NCI-H460 (cell line): ENCODE measurements at regions not wholly inside any gene's neighbourhood (a gene's known extent, or its start where the extent isn't known, plus 50 kb on each side); places are given as distances from the start of the nearest gene placed in this dataset.
"Not testable (repeated sequence)": the region's sequence is repeated elsewhere in the genome, so short reads cannot be mapped to it uniquely, and the experiment has no call there.

Experiments
- DNase-seq: peaks from one replicate; pipeline ENCODE4 v3.0.0-alpha.2; 2016; ENCODE audit warnings: low read depth; ENCODE audit errors: extremely low read depth

- no peak for DNase-seq
These were observed 180.1 kb upstream of the MKLN1 start for GRCh38 chr7:131147604-131148003.

- no peak for DNase-seq
These were observed 179.4 kb upstream of the MKLN1 start for GRCh38 chr7:131148258-131148657.

GRCh38 chr7:131148708-131149428 lies 178.8 kb upstream of the MKLN1 start:
- DNase-seq: no peak

DNA sequence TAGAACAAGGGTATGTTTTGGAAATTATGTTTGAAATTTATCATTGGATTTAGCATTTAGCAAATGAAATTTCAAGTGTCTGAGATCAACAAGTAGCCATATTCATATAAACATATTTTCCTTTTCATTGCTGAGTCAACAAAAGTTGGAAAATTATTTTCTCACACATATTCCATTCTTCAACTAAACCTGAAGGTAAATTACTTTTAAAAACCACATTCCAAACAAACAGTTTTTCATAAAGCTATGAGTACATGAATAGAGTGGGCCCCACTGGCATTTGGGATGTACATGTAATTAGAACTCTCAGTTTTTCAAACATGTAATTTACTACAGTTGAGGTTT lies 178.3 kb upstream of the MKLN1 start:
- DNase-seq: no peak

- DNase-seq: no peak
These were observed 177.8 kb upstream of the MKLN1 start for GRCh38 chr7:131149840-131150239.

DNA sequence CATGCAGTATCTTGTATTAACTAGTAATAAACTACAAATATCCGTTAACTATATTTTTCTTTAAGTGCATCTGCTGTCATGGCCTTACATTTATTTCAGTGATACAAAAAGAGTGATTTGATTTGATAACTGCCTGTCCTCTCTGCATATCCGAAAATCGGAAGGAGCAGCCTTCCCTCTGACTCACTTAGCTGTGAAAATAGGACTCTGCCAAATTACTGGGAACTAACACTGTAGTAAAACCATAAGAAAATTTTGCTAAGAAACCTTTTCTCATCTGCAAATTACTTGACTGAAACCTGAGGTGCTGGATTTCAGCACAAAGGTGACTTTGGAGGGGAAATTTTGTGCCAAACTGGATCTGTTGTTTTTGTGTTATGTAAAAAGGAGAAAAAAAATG lies 176.6 kb upstream of the MKLN1 start:
- no peak for DNase-seq

DNA sequence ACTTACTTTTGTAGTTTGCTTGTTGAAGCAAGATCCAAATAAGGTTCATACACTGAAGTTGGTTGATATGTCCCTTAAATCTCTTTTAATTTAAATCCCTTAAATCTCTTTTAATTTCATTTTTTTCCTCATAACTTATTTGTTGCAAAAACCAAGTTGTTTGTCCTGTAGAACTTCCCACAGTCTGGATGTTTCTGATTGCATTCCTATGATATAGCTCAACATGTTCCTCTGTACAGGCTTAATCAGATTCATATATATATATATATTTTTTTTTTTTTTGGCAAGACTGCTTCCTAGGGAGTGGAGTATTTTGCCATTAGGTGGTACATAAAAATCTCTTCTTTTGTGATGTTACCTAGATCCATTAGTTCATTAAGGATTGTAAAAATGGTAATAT lies 174.9 kb upstream of the MKLN1 start:
- DNase-seq: no peak

DNA sequence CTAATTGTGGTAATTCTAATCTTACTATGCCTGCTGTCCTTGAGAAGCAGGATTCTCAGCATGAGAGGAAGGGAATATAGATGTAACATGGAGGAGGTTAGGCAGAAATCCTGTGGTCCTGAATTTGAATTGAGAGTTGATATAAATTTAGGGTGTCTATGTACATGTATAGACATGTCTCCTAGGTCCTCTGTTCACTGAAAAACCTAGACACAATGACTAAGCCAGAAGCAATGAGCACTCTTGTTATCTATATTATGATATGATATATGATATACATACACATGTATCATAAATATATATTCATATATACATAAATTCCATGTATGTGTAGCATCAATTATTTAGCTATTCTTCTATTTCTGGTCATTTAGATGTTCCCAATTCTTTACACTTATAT lies 173.3 kb upstream of the MKLN1 start:
- no peak for DNase-seq

DNA sequence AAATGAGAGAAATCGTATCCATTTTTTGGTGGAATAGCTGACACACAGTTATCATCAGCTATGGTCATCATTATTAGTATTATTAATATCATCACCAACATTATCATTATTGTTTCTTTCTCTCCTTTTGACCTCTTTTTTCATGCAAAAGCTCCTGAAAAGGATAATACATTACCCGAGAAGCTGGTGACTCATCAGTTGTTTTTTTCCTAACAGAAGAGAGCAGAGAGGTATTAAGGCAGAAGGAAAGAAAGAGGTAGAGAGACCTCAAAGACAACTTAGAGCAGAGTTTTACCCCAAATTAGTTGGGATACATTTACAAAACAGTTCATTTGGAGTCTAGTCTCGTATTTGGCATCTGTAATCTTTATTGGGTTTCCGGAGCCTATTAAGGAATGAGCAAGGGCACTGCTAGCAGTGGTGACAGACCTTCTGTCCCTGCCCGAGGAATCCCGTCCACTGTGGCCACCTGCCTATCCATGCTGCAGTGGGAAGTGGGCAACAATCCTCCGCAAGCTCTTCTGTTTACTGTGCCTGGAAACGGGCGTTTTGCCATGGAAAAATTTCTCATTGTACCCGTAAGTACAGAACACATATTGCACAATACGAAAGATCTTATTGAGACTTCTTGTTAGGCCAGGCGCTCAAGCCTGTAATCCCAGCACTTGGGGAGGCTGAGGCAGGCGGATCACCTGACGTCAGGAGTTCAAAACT lies 170.0 kb upstream of the MKLN1 start:
- DNase-seq: no peak

GRCh38 chr7:131158244-131158636 lies 169.4 kb upstream of the MKLN1 start:
- not testable (repeated sequence) for DNase-seq

DNA sequence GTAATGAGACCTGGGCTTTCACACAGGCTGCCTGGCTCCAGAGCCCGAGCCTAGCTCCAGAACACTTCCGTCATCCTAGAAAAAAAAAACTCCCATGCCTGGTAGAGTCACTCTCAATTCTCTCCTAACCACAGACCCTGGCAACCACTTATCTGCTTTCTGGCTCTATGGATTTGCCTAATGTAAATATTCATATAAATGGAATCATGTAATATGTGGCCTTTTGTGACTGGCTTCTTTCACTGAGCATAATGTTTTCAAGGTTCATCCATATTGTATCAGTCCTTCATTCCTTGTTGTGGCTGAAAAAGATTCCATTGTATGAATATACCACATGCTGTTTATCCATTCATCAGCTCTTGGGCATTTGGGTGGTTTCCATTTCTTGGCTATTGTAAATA lies 167.7 kb upstream of the MKLN1 start:
- no peak for DNase-seq

- DNase-seq: no peak
These were observed 166.6 kb upstream of the MKLN1 start for GRCh38 chr7:131161103-131161502.

DNA sequence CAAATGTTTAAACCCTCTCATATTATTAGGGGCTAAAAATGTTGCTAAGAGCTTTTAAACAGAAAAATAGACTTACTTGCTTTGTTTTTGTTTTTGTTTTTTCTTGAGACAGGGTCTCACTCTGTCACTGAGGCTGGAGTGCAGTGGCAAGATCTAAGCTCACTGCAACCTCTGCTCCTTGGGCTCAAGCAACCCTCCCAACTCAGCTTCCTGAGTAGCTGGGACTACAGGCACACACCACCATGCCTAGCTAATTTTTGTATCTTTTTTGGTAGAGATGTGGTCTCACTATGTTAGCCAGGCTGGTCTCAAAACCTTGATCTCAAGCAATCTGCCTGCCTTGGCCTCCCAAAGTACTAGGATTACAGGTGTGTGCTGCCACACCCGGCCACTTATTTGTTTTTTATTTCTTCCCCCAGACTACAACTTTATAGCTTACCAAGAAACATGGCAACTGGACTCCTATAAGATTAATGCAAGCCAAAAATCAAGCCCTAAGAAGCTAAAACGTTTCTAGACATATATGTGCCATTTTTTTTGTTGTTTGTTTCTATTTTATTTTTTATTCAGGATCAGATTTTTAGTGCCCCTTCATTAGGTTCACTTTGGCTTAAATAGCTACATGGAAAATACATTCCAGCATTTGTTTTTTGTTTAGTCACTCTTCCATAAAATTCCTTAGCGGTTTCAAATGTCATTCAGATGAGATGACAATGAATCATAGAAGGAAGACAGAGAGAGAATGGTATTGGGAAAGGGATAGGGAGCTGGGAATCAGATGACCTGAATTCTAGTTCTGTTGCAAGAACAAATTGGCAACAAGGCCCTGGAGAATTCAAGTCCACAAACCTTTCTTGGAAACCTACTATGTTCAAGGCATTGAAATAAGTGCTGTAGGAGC lies 163.4 kb upstream of the MKLN1 start:
- peak; percentile 96 for DNase-seq

- no peak for DNase-seq
These were observed 161.6 kb upstream of the MKLN1 start for GRCh38 chr7:131166066-131166465.

DNA sequence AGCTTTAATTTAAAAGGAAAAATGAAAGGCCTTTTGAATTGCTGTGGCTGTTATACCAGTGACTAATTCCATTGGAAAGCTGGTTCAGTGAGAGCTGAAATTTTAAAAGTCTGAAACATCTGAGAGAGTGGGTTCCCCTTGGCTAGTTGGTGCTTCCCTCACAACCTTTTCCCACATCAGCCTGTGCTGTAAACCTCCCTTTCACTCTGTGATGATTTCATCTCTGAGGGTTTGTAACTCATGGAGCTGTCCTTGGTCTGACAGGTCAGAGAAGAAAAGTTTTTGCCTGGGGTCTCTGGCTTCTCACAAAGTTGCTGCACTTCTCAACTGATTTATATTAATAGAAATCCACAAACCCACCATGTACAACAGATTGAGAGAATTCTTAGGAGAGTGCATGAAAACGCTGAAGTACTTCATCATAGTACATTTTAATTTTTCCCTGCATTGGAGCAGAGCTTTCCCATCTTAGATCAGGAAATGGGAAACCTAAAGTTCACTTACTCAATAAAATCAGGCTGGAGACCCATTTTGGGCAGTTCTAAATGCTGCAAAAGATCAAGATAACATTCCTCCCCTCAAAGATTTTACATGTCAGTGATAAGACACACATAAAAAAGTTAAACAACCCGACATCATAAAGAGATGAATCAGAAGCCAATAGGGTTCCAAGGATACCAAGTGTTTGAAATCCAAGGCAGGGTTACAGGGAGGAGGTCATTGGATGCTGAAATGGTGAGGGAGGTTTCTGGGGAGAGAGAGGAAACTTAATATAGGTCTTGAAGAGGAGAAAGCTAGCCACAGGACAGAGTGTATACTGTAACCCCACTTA lies 157.0 kb upstream of the MKLN1 start:
- no peak for DNase-seq

DNA sequence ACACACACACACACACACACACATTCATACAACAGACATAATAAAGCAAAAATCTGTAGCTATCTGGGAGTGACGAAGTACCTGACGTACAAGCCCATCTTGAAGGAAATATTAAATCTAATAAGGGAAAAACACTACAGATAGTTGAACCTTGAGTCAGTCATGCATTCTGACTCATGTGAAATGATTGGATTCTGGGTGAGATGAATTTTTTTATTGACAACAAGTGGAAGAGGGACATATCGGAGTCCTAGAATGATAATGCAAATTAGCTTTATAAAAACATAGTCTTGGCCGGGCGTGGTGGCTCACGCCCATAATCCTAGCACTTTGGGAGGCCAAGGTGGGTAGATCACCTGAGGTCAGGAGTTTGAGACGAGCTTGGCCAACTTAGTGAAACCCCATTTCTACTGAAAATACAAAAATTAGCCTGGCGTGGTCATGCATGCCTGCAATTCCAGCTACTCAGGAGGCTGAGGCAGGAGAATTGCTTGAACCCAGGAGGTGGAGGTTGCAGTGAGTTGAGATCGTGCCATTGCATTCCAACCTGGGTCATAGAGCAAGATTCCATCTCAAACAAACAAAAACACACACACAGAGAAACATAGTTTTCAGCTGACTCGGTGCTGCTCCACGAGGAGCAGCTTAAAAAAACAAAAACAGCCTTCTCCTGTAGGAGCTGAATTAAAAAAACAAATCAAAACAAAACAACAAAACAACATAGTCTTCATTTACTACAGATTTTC lies 154.4 kb upstream of the MKLN1 start:
- DNase-seq: peak; percentile 67

- no peak for DNase-seq
These were observed 153.3 kb upstream of the MKLN1 start for GRCh38 chr7:131174391-131174790.

DNA sequence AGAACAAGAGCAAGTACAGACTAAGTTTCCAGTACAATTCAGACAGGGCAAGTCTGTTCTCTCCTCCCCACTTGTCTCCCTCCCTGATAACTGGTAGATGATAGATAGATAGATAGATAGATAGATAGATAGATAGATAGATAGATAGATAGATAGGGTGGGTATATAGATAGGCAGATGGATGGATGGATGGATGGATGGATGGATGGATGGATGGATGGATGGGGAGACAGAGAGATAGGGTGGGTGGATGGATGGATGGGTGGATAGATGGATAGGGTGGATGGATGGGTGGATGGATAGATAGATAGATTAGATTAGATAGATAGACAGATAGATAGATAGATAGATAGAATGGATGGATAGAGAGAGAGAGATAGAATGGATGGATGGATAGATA lies 152.8 kb upstream of the MKLN1 start:
- no peak for DNase-seq

DNA sequence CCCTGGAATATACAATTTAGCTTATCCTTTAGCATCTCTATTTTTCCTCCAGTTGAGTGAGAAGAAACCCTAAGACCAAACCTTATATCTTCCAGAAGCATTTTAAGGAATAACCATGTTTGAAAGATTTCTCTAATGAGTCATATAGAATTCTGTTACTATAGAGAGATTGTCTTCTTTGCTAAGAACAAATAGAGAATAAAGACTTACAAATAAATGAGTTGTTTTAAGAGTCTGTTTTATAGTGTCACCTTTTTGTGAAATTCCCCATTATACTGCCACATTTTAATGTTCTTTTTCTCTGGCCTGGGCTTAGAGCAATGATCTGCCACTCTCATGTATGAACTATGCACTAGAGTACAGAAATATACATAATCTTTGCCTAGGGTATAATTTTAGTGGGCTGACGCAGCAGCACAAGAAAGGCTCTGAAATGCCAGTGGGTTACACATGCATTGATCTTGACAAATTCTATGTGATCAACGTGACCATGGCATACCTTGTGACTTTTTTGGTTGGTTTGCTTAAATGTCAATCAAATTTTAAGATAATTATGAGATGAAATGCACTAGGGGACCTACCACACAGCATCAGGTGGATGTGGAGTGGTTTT lies 145.1 kb upstream of the MKLN1 start:
- DNase-seq: peak; percentile 81

GRCh38 chr7:131183072-131183471 lies 144.6 kb upstream of the MKLN1 start:
- DNase-seq: no peak
